Stimulated activated CD4-positive, alpha-beta T cell treated with anti-CD3 and anti-CD28 coated beads, Interleukin-4, amount 100 ng/mL, for 24 hours (primary cell): ENCODE measurements at regions not wholly inside any gene's neighbourhood (a gene's known extent, or its start where the extent isn't known, plus 50 kb on each side); places are given as distances from the start of the nearest gene placed in this dataset.
"Not testable (repeated sequence)": the region's sequence is repeated elsewhere in the genome, so short reads cannot be mapped to it uniquely, and the experiment has no call there.

Source experiments
- DNase-seq: peaks from one replicate; pipeline ENCODE4 v3.0.0-alpha.2; 2020

GRCh38 chr1:70760154-70760553, 287.5 kb downstream of the PTGER3 start:
- no peak for DNase-seq

- no peak for DNase-seq
Observed at GRCh38 chr1:70762386-70762785, 285.2 kb downstream of the PTGER3 start.

GRCh38 chr1:70764747-70765146, 282.9 kb downstream of the PTGER3 start:
- no peak for DNase-seq

- DNase-seq: no peak
Observed at GRCh38 chr1:70767377-70767776, 280.2 kb downstream of the PTGER3 start.

- DNase-seq: no peak
Observed at GRCh38 chr1:70768216-70768615, 279.4 kb downstream of the PTGER3 start.

- DNase-seq: no peak
Observed at GRCh38 chr1:70778056-70778762, 269.4 kb downstream of the PTGER3 start.

- no peak for DNase-seq
Observed at GRCh38 chr1:70778934-70779333, 268.7 kb downstream of the PTGER3 start.

GRCh38 chr1:70779571-70779970, 268.0 kb downstream of the PTGER3 start:
- no peak for DNase-seq

- no peak for DNase-seq
Observed at GRCh38 chr1:70785287-70785686, 262.3 kb downstream of the PTGER3 start.

- no peak for DNase-seq
Observed at GRCh38 chr1:70790232-70790923, 257.2 kb downstream of the PTGER3 start.

GRCh38 chr1:70795064-70795463, 252.6 kb downstream of the PTGER3 start:
- DNase-seq: not testable (repeated sequence)

- not testable (repeated sequence) for DNase-seq
Observed at GRCh38 chr1:70796298-70796697, 251.3 kb downstream of the PTGER3 start.

GRCh38 chr1:70802625-70803024, 245.0 kb downstream of the PTGER3 start:
- not testable (repeated sequence) for DNase-seq

GRCh38 chr1:70805641-70806040, 242.0 kb downstream of the PTGER3 start:
- no peak for DNase-seq

GRCh38 chr1:70807088-70807664, 240.4 kb downstream of the PTGER3 start:
- no peak for DNase-seq

GRCh38 chr1:70809069-70809468, 238.5 kb downstream of the PTGER3 start:
- DNase-seq: no peak

- DNase-seq: no peak
Observed at GRCh38 chr1:70811815-70812214, 235.8 kb downstream of the PTGER3 start.

- no peak for DNase-seq
Observed at GRCh38 chr1:70812442-70813109, 235.0 kb downstream of the PTGER3 start.

GRCh38 chr1:70818401-70818800, 229.2 kb downstream of the PTGER3 start:
- DNase-seq: no peak

- DNase-seq: no peak
Observed at GRCh38 chr1:70819231-70819630, 228.4 kb downstream of the PTGER3 start.

GRCh38 chr1:70819785-70820184, 227.8 kb downstream of the PTGER3 start:
- DNase-seq: no peak

GRCh38 chr1:70820396-70820795, 227.2 kb downstream of the PTGER3 start:
- no peak for DNase-seq

GRCh38 chr1:70820995-70821394, 226.6 kb downstream of the PTGER3 start:
- no peak for DNase-seq

- no peak for DNase-seq
Observed at GRCh38 chr1:70826428-70826827, 221.2 kb downstream of the PTGER3 start.
